ENCODE measurements at regions not wholly inside any gene's neighbourhood (a gene's known extent, or its start where the extent isn't known, plus 50 kb on each side); places are given as distances from the start of the nearest gene placed in this dataset.

- TF ChIP-seq CTCF (IDR thresholded peaks at IDR 0.05) (no peak), ZFX (IDR thresholded peaks at IDR 0.05; ENCODE audit: borderline replicate concordance) (no peak)
Measured at GRCh38 chr13:63110466-63110865, 1694.8 kb upstream of the PCDH20 start.

Measured in 22Rv1 (cell line).